ENCODE measurements at regions not wholly inside any gene's neighbourhood (a gene's known extent, or its start where the extent isn't known, plus 50 kb on each side); places are given as distances from the start of the nearest gene placed in this dataset.

DNA sequence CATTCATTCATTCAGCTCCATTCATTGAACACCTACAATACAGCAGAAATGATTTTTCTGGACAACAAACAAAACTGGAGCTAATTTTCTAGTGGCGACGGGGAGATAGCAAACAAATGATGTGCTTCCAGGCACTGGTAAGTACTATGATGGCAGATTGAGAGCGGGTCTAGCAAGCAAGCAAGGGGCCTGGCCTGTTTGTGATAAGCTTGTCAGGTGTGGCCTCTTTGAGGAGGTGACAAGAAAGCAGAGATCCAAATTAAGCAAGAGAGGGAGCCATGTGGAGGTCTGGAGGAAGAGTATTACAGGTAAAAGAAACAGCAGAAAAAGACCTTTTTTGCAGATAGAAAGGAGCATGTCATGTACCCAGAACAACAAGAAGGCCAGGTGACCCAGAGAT lies 216.1 kb upstream of the CPHXL start:
- TF ChIP-seq, protein P1, sequence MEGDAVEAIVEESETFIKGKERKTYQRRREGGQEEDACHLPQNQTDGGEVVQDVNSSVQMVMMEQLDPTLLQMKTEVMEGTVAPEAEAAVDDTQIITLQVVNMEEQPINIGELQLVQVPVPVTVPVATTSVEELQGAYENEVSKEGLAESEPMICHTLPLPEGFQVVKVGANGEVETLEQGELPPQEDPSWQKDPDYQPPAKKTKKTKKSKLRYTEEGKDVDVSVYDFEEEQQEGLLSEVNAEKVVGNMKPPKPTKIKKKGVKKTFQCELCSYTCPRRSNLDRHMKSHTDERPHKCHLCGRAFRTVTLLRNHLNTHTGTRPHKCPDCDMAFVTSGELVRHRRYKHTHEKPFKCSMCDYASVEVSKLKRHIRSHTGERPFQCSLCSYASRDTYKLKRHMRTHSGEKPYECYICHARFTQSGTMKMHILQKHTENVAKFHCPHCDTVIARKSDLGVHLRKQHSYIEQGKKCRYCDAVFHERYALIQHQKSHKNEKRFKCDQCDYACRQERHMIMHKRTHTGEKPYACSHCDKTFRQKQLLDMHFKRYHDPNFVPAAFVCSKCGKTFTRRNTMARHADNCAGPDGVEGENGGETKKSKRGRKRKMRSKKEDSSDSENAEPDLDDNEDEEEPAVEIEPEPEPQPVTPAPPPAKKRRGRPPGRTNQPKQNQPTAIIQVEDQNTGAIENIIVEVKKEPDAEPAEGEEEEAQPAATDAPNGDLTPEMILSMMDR (IDR thresholded peaks at IDR 0.05), result no peak
- no peak for TF ChIP-seq POLR2A (IDR thresholded peaks at IDR 0.05)

Measured in sigmoid colon (tissue), 3 donors.